Activated CD4-positive, alpha-beta T cell treated with anti-CD3 and anti-CD28 coated beads, Interleukin-2, Interleukin-6, amounts not matched to agents 100 ng/mL and 50 ng/mL, durations not matched to agents 16 hours and 8 hours (primary cell): ENCODE measurements at regions not wholly inside any gene's neighbourhood (a gene's known extent, or its start where the extent isn't known, plus 50 kb on each side); places are given as distances from the start of the nearest gene placed in this dataset.

ENCODE experiments used
- DNase-seq: peaks from one replicate; pipeline ENCODE4 v3.0.0-alpha.2; 2020

- no peak for DNase-seq
Measured at GRCh38 chr2:8277921-8278571, 403.8 kb upstream of the ID2 start.

GRCh38 chr2:8278709-8279354, 403.0 kb upstream of the ID2 start:
- DNase-seq = no peak

GRCh38 chr2:8279506-8279905, 402.4 kb upstream of the ID2 start:
- no peak for DNase-seq

GRCh38 chr2:8281234-8281633, 400.6 kb upstream of the ID2 start:
- no peak for DNase-seq

- DNase-seq = peak; percentile 48
Measured at GRCh38 chr2:8281950-8282857, 399.7 kb upstream of the ID2 start.

- DNase-seq = peak; percentile 24
Measured at GRCh38 chr2:8282858-8283252, 399.0 kb upstream of the ID2 start.

GRCh38 chr2:8285081-8285480, 396.8 kb upstream of the ID2 start:
- DNase-seq = no peak

- no peak for DNase-seq
Measured at GRCh38 chr2:8285898-8286297, 396.0 kb upstream of the ID2 start.

- DNase-seq = no peak
Measured at GRCh38 chr2:8288206-8288605, 393.6 kb upstream of the ID2 start.

- no peak for DNase-seq
Measured at GRCh38 chr2:8289111-8289510, 392.7 kb upstream of the ID2 start.

GRCh38 chr2:8290771-8291352, 391.0 kb upstream of the ID2 start:
- DNase-seq = no peak

- no peak for DNase-seq
Measured at GRCh38 chr2:8296306-8296705, 385.6 kb upstream of the ID2 start.

- no peak for DNase-seq
Measured at GRCh38 chr2:8297376-8298231, 384.3 kb upstream of the ID2 start.

- DNase-seq = no peak
Measured at GRCh38 chr2:8298783-8299182, 383.1 kb upstream of the ID2 start.

- DNase-seq = no peak
Measured at GRCh38 chr2:8300216-8300615, 381.6 kb upstream of the ID2 start.

GRCh38 chr2:8300905-8301304, 381.0 kb upstream of the ID2 start:
- DNase-seq = no peak

GRCh38 chr2:8303322-8303832, 378.5 kb upstream of the ID2 start:
- peak; percentile 94 for DNase-seq

GRCh38 chr2:8304821-8305766, 376.8 kb upstream of the ID2 start:
- no peak for DNase-seq

GRCh38 chr2:8306530-8307351, 375.1 kb upstream of the ID2 start:
- DNase-seq = peak; percentile 72

GRCh38 chr2:8307606-8308180, 374.2 kb upstream of the ID2 start:
- no peak for DNase-seq
